Activated CD8-positive, alpha-beta memory T cell treated with anti-CD3 and anti-CD28 coated beads, Interleukin-2, amount 10 ng/mL, durations not matched to agents 7 days and 5 days (primary cell): ENCODE measurements at regions not wholly inside any gene's neighbourhood (a gene's known extent, or its start where the extent isn't known, plus 50 kb on each side); places are given as distances from the start of the nearest gene placed in this dataset.

ENCODE experiments used
- ATAC-seq: fragments of 150-1000 bp; cut with Tn5 transposase; one replicate; pipeline ENCODE4 v1.10.0; 2021; ENCODE audit warnings: moderate library complexity
- CTCF ChIA-PET: fragments of 350-600 bp; sonication (Branson Sonifier 250); formaldehyde crosslinking; loops from one replicate; lab custom pipeline; 2021; ENCODE audit warnings: antibody characterized with exemption; lab: Charles Lee
- DNase-seq: peaks from one replicate; pipeline ENCODE4 v3.0.0-alpha.2; 2020
- H3K27ac Mint-ChIP-seq: one replicate; pipeline ENCODE4 v1.8.0; 2021; ENCODE audit warnings: mild to moderate bottlenecking, mixed read lengths
- H3K27me3 Mint-ChIP-seq: one replicate; pipeline ENCODE4 v1.8.0; 2021; ENCODE audit warnings: mixed read lengths
- H3K36me3 Mint-ChIP-seq: one replicate; pipeline ENCODE4 v1.8.0; 2021; ENCODE audit warnings: mild to moderate bottlenecking, mixed read lengths
- H3K4me1 Mint-ChIP-seq: one replicate; pipeline ENCODE4 v1.8.0; 2021; ENCODE audit warnings: mixed read lengths
- H3K4me3 Mint-ChIP-seq: one replicate; pipeline ENCODE4 v1.8.0; 2021; ENCODE audit warnings: mild to moderate bottlenecking, moderate library complexity, mixed read lengths
- H3K9me3 Mint-ChIP-seq: one replicate; pipeline ENCODE4 v1.8.0; 2022; ENCODE audit warnings: low read depth, mixed read lengths

GRCh38 chr14:80146941-80147340 lies 64.4 kb downstream of the DIO2 start:
- Mint-ChIP-seq H3K27me3 (no peaks in the 10 kb centered on the region), H3K4me1 (no peaks in the 10 kb centered on the region), H3K36me3 (no peaks in the 10 kb centered on the region), H3K9me3 (peaks cover 4% of the 10 kb centered on the region), H3K4me3 (no peak overlapping the region), H3K27ac (no peak overlapping the region)
- no peak for DNase-seq
- no peak for ATAC-seq
- CTCF ChIA-PET, result no interaction called here

DNA sequence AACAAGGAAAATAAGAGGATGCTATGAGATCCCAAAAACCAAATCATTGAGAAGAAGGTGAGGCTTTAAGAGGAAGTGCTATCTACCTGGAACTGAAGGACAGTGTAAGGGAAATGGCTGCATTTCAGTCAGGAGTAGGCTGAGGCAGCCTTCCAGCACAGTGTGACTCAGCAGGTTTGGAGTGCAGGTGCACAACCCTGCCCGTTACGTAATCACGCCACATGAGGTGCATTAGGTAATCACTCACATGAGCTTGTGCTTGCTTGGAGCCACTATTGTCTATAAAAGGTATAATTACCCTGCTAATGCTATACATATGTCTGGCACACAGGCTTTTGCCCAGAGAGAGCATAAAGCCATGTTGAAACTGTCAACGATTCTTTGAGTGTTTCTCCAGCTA lies 74.9 kb downstream of the DIO2 start:
- Mint-ChIP-seq H3K4me3 (no peak overlapping the region), H3K27me3 (no peaks in the 10 kb centered on the region), H3K4me1 (no peaks in the 10 kb centered on the region), H3K9me3 (peaks cover 19% of the 10 kb centered on the region), H3K36me3 (no peaks in the 10 kb centered on the region), H3K27ac (no peak overlapping the region)
- ATAC-seq (no peak), DNase-seq (no peak)
- CTCF ChIA-PET, result no interaction called here

DNA sequence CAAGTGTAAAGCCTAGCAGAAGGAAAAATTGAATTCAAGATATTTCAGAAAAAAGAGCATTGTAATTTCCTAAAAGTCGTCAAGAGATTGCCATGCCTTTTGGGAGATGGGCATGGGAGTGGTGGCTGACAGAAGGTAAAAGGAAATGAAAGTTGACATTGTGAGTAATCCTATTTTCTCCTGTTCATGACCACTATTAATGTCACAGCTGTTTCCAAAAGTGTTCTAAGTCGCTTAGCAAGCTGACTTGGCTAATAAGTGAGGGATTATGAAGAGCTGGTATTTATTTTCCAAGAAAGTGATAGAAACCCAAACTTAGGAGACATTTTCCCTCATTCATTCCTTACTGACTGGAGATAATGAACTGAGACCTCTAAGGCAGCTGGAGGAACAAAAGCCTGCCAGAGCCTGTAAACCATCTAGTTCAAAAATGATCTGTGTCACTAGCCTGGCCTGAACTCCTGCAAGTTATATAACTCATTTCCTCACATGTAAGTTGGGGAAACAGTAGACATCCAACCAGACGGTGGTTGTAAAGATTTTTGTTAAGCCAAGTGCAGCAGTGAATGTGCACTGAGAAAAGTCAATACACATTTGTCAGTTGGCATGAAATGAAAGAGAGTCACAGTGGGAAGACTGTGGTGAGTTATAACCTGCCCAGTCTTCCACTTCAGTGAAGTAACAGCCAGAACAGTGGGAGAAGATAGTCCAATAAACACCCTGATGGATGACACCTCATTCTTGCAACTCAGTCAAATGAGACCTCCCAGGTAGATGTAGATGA lies 75.8 kb downstream of the DIO2 start:
- ATAC-seq (no peak), DNase-seq (no peak)
- H3K27ac Mint-ChIP-seq, result no peak overlapping the region
- CTCF ChIA-PET, result no interaction called here
- no peak overlapping the region for H3K4me3 Mint-ChIP-seq
- H3K27me3 Mint-ChIP-seq, result no peaks in the 10 kb centered on the region
- no peaks in the 10 kb centered on the region for H3K36me3 Mint-ChIP-seq
- no peaks in the 10 kb centered on the region for H3K4me1 Mint-ChIP-seq
- H3K9me3 Mint-ChIP-seq, result peaks cover 21% of the 10 kb centered on the region

GRCh38 chr14:80134321-80134720 lies 77.0 kb downstream of the DIO2 start:
- Mint-ChIP-seq H3K4me3 (no peak overlapping the region), H3K36me3 (no peaks in the 10 kb centered on the region), H3K27ac (no peak overlapping the region), H3K4me1 (no peaks in the 10 kb centered on the region), H3K9me3 (peaks cover 22% of the 10 kb centered on the region), H3K27me3 (no peaks in the 10 kb centered on the region)
- CTCF ChIA-PET, result no interaction called here
- DNase-seq (no peak), ATAC-seq (no peak)

- ATAC-seq, result no peak
- Mint-ChIP-seq H3K36me3 (no peaks in the 10 kb centered on the region), H3K27ac (no peak overlapping the region), H3K4me3 (no peak overlapping the region), H3K27me3 (no peaks in the 10 kb centered on the region), H3K4me1 (no peaks in the 10 kb centered on the region), H3K9me3 (peaks cover 23% of the 10 kb centered on the region)
- no peak for DNase-seq
- CTCF ChIA-PET, result no interaction called here
Observed at GRCh38 chr14:80133457-80133856, 77.8 kb downstream of the DIO2 start.

GRCh38 chr14:80127466-80127865 lies 83.8 kb downstream of the DIO2 start:
- DNase-seq, result no peak
- CTCF ChIA-PET, result no interaction called here
- ATAC-seq, result no peak
- Mint-ChIP-seq H3K27me3 (no peaks in the 10 kb centered on the region), H3K4me3 (no peak overlapping the region), H3K27ac (no peak overlapping the region), H3K9me3 (peaks cover 14% of the 10 kb centered on the region), H3K36me3 (no peaks in the 10 kb centered on the region), H3K4me1 (no peaks in the 10 kb centered on the region)

DNA sequence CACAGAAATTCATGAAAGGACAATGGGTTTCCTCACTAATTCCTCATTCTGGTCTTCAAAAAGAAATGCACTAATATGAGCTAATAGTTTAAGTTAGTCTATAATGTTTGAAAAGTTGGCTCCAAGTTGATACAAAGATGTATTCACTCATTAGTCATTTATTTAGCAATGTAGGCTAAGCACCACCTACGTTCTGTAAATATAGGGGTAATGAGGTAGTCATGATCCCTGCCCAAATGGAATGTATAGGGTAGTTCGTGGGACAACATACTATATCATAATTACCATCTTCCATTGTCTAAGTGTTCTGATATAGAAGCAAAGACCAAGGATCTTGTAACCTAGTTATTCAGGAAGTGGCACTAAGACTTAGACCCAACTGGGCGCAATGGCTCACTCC lies 86.5 kb downstream of the DIO2 start:
- DNase-seq, result no peak
- no peak overlapping the region for H3K4me3 Mint-ChIP-seq
- no peaks in the 10 kb centered on the region for H3K36me3 Mint-ChIP-seq
- no peak overlapping the region for H3K27ac Mint-ChIP-seq
- ATAC-seq, result no peak
- CTCF ChIA-PET, result no interaction called here
- H3K4me1 Mint-ChIP-seq, result no peaks in the 10 kb centered on the region
- H3K9me3 Mint-ChIP-seq, result peaks cover 18% of the 10 kb centered on the region
- no peaks in the 10 kb centered on the region for H3K27me3 Mint-ChIP-seq

GRCh38 chr14:80117876-80118275 lies 93.4 kb downstream of the DIO2 start:
- CTCF ChIA-PET, result no interaction called here
- DNase-seq, result no peak
- no peaks in the 10 kb centered on the region for H3K27me3 Mint-ChIP-seq
- H3K4me1 Mint-ChIP-seq, result no peaks in the 10 kb centered on the region
- no peaks in the 10 kb centered on the region for H3K36me3 Mint-ChIP-seq
- peaks cover 16% of the 10 kb centered on the region for H3K9me3 Mint-ChIP-seq
- no peak overlapping the region for H3K4me3 Mint-ChIP-seq
- ATAC-seq, result no peak
- H3K27ac Mint-ChIP-seq, result no peak overlapping the region

DNA sequence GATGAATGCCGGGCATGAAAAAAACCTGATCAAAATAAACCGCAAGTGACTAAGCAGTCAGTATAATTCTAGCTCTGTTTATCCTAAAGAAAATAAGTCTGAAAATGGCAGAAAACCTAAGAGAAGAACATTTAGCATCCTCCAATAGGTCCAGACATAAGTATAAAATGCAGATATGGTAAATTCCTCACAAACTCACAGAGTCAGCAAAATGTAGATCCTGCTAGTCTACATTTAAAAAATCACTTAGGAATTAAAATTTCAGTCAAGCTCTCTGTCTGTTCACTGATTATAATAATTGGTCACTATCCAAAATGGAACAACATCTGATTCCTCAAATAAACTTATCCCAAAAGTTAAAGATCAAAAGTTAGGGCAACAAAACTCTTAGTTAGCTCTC lies 95.1 kb downstream of the DIO2 start:
- DNase-seq (no peak), ATAC-seq (no peak)
- Mint-ChIP-seq H3K9me3 (peaks cover 5% of the 10 kb centered on the region), H3K36me3 (no peaks in the 10 kb centered on the region), H3K27ac (no peak overlapping the region), H3K27me3 (no peaks in the 10 kb centered on the region), H3K4me3 (no peak overlapping the region), H3K4me1 (no peaks in the 10 kb centered on the region)
- CTCF ChIA-PET, result no interaction called here

- ATAC-seq, result no peak
- no peak overlapping the region for H3K27ac Mint-ChIP-seq
Observed at GRCh38 chr14:80110721-80111120, 100.6 kb downstream of the DIO2 start.

DNA sequence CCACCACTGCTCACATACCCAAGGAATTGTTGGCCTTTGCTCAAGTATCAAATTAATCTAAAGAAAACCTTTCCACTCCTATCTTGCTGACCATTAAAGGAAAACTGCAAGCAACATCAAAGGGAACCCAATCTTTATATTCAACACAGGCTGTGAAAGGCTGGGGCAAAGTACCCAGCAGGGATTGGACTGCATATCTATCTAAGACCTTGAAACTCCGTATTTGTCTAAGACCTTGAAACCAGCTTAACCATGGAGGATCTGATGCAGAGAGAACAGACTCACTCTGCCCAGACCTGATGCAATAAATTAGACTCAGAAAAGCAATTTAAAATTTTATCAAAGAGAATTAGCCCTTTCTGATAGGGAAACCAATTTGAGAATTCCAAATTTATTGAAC lies 102.2 kb downstream of the DIO2 start:
- ATAC-seq, result no peak
- no peak overlapping the region for H3K4me3 Mint-ChIP-seq

More at GRCh38 chr14:80110721-80111120, 100.6 kb downstream of the DIO2 start:
- DNase-seq, result no peak
- peaks cover 8% of the 10 kb centered on the region for H3K9me3 Mint-ChIP-seq
- no peaks in the 10 kb centered on the region for H3K4me1 Mint-ChIP-seq
- CTCF ChIA-PET, result no interaction called here
- H3K27me3 Mint-ChIP-seq, result no peaks in the 10 kb centered on the region
- H3K4me3 Mint-ChIP-seq, result no peak overlapping the region
- H3K36me3 Mint-ChIP-seq, result no peaks in the 10 kb centered on the region

DNA sequence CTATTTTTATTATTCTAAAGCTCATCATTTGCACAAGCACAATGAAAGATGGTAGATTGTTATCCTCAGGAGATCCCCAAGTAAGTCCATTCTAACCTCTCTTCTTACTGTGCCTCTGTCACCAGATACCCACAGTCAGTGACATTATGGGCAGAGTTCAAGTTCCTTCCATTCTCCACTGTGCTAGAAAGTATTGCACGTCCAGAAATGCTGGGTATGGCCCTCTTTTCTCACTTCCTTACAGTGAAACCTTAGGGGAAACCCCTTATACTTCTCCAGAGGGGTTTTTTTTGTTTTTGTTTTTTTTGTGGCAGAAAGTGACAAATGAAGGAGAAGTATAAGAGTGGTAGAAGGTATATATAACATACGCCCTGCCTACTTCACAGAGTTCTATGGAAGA lies 102.9 kb downstream of the DIO2 start:
- H3K4me1 Mint-ChIP-seq, result no peaks in the 10 kb centered on the region

More for the DNA sequence above, 102.2 kb downstream of the DIO2 start:
- CTCF ChIA-PET, result no interaction called here
- Mint-ChIP-seq H3K4me1 (no peaks in the 10 kb centered on the region), H3K9me3 (peaks cover 8% of the 10 kb centered on the region), H3K36me3 (no peaks in the 10 kb centered on the region), H3K27ac (no peak overlapping the region), H3K27me3 (no peaks in the 10 kb centered on the region)
- DNase-seq, result no peak

GRCh38 chr14:80105488-80105994 lies 105.8 kb downstream of the DIO2 start:
- no peak for ATAC-seq
- H3K36me3 Mint-ChIP-seq, result no peaks in the 10 kb centered on the region
- no peak for DNase-seq
- H3K27me3 Mint-ChIP-seq, result no peaks in the 10 kb centered on the region
- no peaks in the 10 kb centered on the region for H3K4me1 Mint-ChIP-seq
- H3K9me3 Mint-ChIP-seq, result no peaks in the 10 kb centered on the region
- no peak overlapping the region for H3K4me3 Mint-ChIP-seq
- CTCF ChIA-PET, result no interaction called here
- no peak overlapping the region for H3K27ac Mint-ChIP-seq

More for the DNA sequence above, 102.9 kb downstream of the DIO2 start:
- ATAC-seq, result no peak
- DNase-seq, result no peak
- Mint-ChIP-seq H3K27me3 (no peaks in the 10 kb centered on the region), H3K36me3 (no peaks in the 10 kb centered on the region), H3K9me3 (peaks cover 5% of the 10 kb centered on the region), H3K27ac (no peak overlapping the region), H3K4me3 (no peak overlapping the region)
- CTCF ChIA-PET, result no interaction called here

DNA sequence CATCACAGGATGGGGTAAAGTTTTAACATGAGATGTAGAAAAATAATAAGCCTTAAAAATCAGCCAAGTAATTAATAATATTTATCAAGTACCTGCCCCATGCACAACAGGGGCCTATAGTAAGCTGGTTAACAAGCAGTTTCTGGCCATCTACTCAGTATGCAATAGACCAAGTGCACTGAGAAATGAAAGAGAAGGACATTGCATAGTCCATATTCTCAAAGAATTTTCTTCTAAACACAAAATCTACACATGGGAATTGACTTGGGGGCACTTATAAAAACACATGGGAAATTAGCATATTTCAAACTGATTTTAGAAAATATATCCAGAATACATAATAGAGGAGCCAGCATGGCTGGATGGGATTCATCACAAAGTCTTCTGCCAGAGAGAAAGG lies 109.5 kb downstream of the DIO2 start:
- ATAC-seq (no peak), DNase-seq (no peak)
- CTCF ChIA-PET, result no interaction called here
- Mint-ChIP-seq H3K27ac (no peak overlapping the region), H3K4me3 (no peak overlapping the region), H3K9me3 (peaks cover 2% of the 10 kb centered on the region), H3K4me1 (no peaks in the 10 kb centered on the region), H3K36me3 (no peaks in the 10 kb centered on the region), H3K27me3 (no peaks in the 10 kb centered on the region)
